ENCODE measurements at regions not wholly inside any gene's neighbourhood (a gene's known extent, or its start where the extent isn't known, plus 50 kb on each side); places are given as distances from the start of the nearest gene placed in this dataset.
"Not testable (repeated sequence)": the region's sequence is repeated elsewhere in the genome, so short reads cannot be mapped to it uniquely, and the experiment has no call there.

DNA sequence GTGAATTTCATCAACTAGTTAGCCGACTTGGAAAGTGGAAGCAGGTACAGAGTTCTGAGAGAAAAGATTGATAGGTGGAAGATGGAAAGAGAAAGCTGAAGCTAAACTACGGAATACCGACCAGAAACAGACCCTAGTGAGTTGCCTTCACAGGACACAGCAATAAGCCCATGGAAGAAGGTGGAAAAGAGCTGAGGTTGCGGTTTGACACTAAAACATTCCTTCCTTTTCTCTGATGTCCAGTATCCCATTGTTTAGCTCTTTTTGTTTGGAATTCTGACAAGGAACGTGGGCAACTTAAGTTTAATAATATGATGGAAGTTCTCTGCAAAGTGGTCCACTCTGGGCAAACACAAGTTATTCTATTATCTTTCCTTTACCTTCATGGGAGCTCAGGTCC lies 110.1 kb upstream of the ADTRP start:
- no peak for DNase-seq

DNA sequence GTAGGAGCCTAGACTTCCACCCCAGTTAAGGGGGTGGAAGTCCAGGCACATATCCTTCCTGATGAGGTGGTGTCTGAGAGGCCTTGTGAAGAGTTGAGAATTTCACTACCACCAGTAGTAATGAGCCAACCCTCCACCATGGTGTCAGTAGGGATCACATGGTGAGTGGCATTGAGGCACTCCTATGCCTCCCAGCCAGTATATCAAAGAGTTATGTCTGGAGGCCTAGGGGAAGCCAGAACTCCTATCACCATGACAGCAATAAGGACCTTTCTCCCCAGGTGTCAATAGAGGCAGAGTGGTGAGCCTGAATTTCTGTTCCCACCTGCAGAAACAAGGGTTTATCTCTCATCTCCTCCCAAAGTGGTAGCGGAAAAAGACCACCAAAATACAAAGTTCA lies 106.6 kb upstream of the ADTRP start:
- DNase-seq: no peak

DNA sequence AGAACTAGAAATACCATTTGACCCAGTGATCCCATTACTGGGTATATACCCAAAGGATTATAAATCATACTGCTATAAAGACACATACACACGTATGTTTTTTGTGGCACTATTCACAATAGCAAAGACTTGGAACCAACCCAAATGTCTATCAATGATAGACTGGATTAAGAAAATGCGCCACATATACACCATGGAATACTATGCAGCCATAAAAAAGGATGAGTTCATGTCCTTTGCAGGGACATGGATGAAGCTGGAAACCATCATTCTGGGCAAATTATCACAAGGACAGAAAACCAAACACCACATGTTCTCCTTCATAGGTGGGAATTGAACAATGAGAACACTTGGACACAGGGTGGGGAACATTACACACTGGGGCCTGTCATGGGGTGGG lies 104.9 kb upstream of the ADTRP start:
- not testable (repeated sequence) for DNase-seq

GRCh38 chr6:11880156-11880555 lies 101.6 kb upstream of the ADTRP start:
- DNase-seq: not testable (repeated sequence)

GRCh38 chr6:11878735-11879134 lies 100.1 kb upstream of the ADTRP start:
- no peak for DNase-seq

DNA sequence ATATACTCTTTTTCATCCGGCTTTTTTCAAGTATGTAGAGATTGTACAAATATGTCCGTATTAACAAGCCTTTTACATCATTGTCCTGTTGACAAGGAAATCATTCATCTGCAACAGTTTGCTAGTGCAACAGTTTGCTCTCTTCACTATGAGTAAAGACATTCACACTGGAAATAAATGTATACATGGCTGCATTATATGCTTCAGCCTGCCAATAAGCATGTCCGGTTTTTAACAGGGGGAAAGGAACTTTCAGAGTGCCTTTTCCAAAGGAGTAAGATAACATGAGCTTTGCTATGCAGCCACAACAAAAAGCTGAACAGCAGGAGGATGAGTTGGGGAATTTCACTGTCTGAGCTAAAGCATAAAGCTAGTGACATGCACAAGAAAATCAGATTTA lies 99.4 kb upstream of the ADTRP start:
- no peak for DNase-seq

DNA sequence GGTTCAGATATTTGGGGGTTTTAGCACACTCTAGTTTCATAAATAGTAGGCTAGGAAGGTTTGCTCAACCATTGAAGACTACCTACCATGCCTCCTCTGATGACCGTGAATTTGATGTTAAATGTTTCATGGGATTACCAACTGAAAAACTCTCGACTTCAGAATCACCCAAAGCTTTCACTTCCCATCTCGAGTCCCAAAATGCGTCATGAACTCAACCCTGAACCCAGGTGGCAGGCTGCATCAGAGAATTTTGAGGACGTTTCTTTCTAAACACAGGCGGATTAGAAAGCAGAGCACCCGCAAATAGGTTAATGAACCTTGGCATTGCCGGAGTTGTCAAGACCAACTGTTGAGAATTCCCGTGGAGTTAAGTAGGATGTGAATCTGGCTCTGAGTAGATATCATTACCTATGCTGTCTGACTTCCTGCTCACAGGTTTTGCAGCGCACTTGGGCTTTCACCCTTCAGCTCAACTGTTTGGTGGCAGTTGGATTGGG lies 98.4 kb upstream of the ADTRP start:
- no peak for DNase-seq

DNA sequence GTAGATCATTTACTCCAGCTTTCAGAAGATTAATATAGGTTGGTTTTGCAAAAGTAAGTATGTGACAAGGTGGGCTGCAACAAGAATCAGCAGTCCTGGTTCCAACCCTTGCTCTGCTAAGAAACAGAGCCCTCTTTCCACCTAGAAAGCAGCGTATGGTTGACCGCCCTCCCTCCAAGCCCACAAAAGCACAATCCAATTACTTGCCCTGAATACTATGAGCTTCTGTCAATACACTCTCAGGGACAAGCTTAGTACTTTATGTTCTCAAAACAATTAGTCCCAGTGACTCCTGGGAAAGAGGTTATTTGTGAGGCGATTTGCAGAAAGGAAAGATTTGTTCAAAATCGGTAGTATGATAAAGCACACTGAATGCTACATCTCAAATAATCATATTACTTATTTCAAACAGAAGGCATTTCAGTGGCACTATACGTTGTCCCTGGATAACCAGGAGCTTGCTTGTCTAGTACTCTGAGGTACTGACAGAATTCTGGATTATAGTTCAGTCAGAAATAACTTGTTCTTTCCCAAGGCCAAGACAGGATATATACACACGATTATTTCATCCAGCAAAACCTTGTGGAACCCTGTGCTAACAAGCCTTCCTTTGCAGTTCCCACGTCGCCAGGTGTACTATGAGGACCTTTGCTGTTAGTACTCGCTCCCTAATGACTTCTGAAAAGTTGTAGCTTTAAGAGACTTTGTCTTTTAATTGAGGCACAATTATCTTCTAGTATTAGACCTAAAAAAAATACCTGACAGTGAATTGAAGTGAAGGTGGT lies 96.9 kb upstream of the ADTRP start:
- no peak for DNase-seq

GRCh38 chr6:11869672-11870340 lies 91.2 kb upstream of the ADTRP start:
- no peak for DNase-seq

GRCh38 chr6:11868392-11868791 lies 89.8 kb upstream of the ADTRP start:
- DNase-seq: no peak

DNA sequence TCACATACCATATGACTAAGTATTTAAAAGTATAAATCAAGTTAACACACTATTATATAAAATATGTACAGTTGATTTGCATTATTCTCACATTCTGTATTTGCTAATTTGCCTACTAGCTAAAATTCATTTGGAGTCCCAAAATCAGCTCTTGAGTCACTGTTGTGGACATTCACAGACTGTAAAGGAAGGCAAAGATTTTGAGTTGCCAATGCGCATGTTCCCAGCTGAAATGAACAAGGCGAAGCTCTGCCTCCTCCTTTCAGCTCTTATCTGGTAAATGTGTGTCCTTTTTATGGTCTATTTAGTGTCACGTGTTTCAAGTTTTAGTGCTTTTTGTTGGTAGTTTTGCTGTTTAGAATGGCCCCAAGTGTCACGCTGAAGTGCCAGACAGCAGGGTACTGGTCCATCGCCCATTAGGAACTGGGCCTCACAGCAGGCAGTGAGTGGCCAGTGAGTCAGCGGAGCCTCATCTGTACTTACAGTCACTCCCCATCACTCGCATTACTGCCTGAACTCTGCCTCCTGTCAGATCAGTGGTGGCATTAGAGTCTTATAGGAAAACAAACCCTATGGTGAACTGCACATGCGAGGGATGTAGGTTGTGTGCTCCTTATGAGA lies 87.2 kb upstream of the ADTRP start:
- no peak for DNase-seq

GRCh38 chr6:11858439-11858838 lies 79.8 kb upstream of the ADTRP start:
- DNase-seq: no peak

DNA sequence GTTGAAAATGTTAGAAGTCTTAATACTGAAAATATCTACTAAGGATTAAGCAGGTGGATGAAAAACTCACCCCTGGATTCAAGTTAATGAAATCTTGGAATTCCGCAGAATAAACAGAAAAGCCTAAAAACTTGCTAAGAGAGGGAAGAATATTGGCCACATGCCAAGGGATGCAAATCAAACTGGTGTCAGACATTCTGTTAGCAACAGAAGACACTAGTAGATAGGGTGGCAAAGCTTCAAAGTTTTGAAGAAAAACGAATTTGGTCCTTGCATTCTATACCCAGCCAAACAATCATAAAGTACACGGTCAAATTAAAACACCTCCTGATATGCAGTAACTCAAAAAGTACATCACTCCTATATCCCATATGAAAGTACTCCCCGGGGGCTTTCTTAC lies 77.1 kb upstream of the ADTRP start:
- DNase-seq: no peak

GRCh38 chr6:11854408-11855165 lies 76.0 kb upstream of the ADTRP start:
- no peak for DNase-seq

GRCh38 chr6:11853678-11854407 lies 75.2 kb upstream of the ADTRP start:
- no peak for DNase-seq

- no peak for DNase-seq
Measured at GRCh38 chr6:11852061-11852651, 73.6 kb upstream of the ADTRP start.

DNA sequence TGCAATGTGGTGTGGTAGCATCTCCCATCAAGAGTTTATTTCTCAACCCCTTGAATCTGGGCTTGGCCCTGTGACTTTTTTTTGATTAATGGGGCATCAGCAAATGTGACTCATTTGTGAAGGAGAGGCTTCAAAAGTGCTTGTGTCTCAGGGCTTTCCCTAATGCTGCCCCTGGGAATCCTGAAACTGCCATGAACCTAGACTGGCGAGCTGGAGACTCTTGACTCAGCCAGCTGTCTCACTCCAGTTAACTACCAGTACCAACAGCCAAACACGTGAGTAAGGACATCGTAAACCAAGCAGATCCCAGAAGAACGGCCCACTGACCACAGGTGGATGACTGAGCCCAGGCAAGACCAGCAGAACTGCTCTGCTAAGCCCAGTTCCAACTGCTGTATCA lies 72.8 kb upstream of the ADTRP start:
- DNase-seq: no peak

- peak; percentile 76 for DNase-seq
Measured at GRCh38 chr6:11848852-11849731, 70.5 kb upstream of the ADTRP start.

DNA sequence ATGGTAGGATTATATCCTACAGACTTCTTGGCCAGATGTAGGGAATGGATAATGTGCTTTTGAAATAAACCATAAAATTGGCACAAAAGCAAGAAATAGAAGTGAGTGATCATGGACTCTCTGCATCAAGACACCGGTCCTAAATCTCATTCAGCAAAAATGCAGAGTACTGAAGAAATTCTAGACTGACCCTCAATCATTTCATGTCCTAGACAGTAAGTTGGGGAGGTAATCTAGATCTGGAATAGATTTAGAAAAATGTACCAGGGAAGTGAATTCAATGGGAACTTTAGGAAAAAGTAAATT lies 69.7 kb upstream of the ADTRP start:
- DNase-seq: no peak

DNA sequence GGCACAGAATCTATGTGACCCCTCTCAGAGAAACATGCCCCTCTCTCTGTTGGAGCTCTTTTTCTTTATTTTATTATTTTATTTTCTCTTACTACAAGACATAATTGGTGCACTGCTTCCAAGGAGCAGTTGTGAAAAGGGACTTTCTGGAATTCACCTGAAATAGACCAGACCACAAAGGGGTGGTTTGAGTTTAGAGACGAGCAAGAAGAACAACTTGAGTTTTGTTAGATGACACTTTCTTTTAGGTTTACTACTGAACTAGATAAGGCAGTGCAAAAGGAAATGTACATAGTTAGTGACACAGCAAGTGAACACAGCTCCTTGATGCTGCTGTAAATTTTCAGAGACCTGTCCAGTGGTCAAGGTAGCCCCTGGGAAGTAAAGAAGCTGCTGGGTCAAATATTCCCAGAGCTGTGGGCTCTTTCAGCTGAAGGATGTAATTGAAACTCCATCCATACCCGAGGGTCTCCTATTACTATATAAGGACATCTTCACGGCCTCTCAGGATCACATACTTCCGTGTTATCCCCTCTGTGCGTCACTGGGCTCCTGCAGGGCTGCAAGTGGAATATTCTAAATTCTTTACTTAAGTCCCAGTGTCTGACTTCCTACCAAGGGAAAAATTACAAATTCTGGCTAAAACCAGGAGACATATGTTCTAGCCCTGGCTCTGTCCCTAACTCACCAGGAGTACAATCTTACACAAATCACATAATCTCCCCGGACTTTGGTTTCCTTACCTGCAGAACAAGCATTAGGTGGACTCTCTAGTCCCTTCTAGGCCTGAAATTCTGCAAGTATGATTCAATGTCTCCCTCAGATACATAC lies 69.1 kb upstream of the ADTRP start:
- no peak for DNase-seq

All from NCI-H1105 treated with DMSO at 0.1 percent for 48 hours (cell line).